ENCODE measurements at regions not wholly inside any gene's neighbourhood (a gene's known extent, or its start where the extent isn't known, plus 50 kb on each side); places are given as distances from the start of the nearest gene placed in this dataset.
A peak's percentile ranks its signal among the peaks of the same experiment; 100 is the strongest.

GRCh38 chr4:156217236-156217635 is 263.6 kb upstream of the CTSO start:
- DNase-seq, result no peak

DNA sequence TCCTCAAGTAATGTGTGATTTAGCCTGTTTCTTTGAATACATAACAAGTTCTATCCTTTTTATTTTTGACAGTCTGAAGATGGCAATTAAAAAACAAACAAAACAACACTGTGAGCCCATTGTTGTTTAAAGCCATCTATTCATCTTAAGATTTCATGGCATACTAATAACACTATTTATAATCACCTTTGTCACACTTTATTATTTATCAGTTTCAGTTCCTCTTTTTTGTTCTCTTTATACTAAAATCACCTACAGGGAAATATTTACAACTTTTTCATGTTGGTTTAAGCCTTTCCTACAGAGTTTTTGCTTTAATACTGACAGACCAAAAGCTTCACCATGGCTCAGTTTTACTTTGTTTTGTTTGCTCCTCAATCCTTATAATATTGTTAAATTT is 247.4 kb upstream of the CTSO start:
- DNase-seq, result no peak

GRCh38 chr4:156198511-156198910 is 244.8 kb upstream of the CTSO start:
- no peak for DNase-seq

DNA sequence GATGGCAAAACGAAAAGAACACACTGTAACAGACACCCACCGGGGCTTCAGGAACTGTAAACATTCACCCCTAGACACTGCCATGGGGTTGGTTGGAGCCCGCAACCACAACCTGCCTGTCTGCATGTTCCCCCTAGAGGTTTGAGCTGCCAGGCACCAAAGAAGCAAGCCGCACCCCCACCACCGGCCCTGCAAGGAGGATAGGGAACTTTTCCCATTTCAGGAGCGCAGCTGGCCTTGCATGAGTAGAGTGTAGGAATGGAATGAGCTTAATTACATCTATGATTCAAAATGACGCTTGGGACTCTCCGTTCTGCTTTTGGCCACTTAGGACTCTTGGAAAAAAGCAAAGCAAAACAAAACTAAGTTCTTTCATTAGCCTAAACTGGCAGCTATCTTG is 243.6 kb upstream of the CTSO start:
- DNase-seq, result no peak

DNA sequence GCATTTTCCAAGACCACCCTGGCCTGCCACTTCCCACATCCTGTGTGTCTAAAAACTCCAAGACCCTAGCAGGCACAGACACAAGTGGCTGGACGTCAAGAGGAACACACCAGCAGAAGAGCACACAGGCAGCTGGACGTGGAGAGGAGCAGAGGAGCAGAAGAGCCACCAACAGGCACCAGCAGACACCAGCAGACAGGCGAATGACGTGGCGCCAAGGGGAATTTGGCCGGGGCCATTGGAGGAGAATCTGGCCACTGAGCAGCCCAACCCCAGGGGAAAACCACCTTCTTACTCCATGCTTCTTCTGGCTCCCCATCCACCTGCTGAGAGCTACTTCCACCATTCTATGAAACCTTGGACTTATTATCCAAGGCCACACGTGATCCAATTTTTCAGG is 243.1 kb upstream of the CTSO start:
- DNase-seq, result no peak

DNA sequence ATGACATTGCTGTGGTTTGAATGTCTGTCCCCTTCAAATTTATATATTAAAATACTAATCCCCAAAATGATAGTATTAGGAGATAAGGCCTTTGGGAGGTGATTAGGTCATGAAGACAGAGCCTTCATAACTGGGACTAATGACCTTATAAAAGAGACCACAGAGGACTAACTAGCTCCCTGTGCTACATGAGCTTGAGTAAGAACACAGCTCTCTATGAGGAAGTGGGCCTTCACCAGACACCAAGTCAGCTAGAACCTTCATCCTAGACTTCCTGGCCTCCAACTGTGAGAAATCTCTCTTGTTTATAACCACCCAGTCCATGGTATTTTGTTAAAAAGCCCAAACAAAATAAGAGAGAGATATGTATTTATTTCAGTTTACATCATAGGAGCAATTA is 242.2 kb upstream of the CTSO start:
- DNase-seq, result no peak

DNA sequence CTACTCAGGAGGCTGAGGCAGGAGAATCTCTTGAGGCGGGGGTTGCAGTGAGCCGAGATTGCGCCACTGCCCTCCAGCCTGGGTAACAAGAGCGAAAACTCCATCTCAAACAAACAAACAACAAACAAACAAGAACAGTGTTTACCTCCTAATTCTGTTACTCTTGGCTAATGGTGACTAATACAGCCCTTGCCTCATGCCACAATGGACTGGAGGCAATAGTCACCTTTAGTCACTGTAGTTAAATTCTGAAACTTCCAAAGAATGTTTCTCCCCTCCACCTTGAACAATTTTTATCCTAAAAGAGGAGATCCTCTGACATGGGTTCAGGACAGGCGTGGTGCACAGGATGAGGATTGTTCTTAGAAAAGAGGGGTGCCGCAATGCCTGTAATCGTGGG is 241.2 kb upstream of the CTSO start:
- DNase-seq, result no peak

DNA sequence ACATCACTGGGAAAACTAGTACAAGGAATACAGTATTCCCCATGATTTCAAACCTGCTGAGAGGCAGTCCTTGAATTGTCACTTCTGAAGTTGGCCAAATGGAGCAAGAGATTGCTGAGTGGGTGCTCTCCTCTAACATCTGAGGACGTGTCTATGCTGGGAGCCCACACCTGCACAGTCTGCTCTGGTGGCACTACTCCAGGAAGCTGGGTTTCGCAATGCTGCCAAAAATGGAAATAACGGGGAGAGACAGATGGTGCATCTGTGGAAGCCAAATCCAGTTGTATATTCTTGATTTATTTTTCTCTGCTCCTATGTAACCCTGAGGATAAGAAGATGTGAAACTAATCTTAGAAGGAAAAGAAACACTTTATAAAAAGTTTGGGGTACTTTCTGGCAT is 240.1 kb upstream of the CTSO start:
- DNase-seq, result no peak

GRCh38 chr4:156193106-156193505 is 239.4 kb upstream of the CTSO start:
- no peak for DNase-seq

GRCh38 chr4:156192033-156192432 is 238.4 kb upstream of the CTSO start:
- no peak for DNase-seq

GRCh38 chr4:156191044-156191781 is 237.5 kb upstream of the CTSO start:
- DNase-seq, result no peak

GRCh38 chr4:156190615-156191014 is 236.9 kb upstream of the CTSO start:
- DNase-seq, result peak; percentile 84

DNA sequence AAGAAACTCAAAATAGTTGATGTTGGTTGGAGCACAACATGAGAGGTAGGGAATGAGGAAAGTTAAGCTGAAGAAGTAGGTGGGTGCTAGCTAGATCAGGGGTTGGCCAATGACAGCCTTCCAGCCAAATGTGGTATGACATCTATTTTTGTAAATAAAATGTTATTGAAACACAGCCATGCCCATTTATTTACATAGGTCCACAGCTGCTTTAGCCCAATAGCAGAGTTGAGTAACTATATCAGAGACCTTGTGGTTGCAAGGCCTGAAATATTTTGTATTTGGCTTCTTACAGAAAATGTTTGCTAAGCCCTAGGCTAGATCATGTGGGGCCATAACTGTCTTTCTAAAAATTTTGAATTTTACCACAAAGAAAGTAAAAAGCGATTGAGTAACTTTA is 234.9 kb upstream of the CTSO start:
- no peak for DNase-seq

GRCh38 chr4:156186111-156186510 is 232.4 kb upstream of the CTSO start:
- DNase-seq, result no peak

DNA sequence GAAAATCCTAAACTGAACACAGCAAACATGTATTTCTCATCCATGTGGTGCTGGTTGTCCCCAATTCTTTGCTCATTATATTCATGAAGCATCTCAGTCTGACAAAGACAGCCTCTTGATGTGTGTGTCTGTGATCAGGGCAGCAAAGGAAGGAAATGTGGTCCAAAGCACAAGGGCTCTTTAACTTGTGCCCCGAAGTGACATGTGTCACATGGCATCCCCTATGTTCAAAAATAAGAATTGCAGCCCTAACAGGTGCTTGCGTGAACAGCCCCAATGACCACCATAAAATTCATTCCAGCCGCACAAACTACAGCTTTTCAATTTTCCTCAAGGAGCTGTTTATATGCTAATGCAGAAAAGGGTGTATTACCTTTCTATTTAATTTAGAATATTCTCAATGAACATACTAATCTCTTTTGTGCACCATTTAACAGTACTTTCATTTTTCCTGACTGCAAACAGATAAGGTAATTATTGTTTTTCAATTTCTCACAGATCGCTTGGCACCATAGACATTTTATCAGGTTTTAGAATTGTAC is 231.9 kb upstream of the CTSO start:
- DNase-seq, result no peak

GRCh38 chr4:156182269-156182668 is 228.6 kb upstream of the CTSO start:
- DNase-seq, result no peak

GRCh38 chr4:156177941-156178340 is 224.3 kb upstream of the CTSO start:
- no peak for DNase-seq

DNA sequence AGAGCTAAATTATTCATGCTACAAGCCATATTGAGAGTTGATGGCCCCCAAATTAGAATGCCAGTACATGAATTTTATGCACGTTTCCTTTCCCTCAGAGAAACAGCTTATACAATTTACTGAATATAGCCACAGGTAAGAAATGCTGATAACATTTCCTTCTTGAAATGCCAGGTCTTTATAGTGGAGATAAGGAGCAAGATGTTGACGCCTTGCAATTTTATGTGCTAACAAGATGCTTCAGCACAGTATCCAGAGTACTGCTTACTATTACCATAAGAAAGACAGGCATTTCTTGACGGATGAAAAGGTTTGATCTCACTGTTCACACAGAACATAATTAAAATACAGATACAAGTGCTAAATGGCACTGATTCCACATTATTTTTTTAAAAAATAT is 223.2 kb upstream of the CTSO start:
- no peak for DNase-seq

DNA sequence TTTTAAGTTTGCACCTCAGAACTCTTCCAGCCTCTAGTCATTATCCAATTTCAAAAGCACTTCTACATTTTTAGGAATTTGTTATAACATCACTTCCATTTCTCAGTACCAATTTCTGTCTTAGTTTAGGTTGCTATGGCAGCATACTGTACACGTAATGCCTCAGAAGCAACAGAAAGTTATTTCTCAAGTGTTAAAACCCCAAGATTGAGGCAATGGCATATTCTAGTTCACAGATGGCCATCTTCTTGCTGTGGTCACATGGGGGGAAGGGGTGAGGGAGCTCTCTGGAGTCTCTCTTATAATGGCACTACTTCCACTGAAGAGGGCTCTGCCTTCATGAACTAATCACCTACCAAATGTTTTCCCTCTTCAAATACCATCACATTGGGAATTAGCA is 220.3 kb upstream of the CTSO start:
- no peak for DNase-seq

- DNase-seq, result no peak
Measured at GRCh38 chr4:156173486-156173885, 219.8 kb upstream of the CTSO start.

DNA sequence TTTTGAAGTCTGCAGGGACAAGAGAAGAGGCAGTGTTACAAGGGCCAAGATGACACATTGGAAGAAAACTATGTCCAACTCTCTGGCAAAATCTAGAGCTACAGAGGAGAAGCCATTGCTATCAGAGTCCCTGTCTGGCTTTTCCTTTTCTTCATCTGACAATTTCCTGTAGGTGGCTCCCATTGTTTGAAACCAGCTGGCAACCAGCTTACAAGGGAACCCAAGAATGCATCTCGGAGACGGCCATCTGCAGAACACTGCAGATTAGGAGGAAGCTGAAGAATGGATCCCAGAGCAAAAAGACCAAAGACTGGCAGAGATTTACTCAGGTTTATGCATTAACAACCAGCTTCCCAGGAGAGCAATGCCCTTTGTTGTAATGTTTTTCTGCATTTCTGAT is 216.2 kb upstream of the CTSO start:
- DNase-seq, result peak; percentile 27

DNA sequence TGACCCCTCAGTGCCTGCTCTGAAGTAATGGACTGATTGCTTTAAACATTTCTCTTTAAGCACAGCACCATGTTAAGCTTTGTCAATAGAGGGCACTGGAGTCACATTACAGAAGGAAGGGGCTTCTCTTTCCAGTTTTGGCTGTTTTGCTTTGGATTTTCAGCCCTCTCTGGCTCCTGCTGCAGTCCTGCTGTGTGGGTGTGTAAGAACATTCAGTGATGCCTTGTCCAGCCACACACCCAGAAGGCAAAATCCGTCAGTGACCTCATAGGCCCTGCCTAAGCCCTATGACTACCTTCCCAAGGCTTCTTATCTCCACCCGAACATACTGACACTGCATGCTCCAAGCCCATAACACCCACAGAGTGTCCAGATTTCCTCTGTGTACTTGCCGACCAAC is 215.3 kb upstream of the CTSO start:
- peak; percentile 90 for DNase-seq

DNA sequence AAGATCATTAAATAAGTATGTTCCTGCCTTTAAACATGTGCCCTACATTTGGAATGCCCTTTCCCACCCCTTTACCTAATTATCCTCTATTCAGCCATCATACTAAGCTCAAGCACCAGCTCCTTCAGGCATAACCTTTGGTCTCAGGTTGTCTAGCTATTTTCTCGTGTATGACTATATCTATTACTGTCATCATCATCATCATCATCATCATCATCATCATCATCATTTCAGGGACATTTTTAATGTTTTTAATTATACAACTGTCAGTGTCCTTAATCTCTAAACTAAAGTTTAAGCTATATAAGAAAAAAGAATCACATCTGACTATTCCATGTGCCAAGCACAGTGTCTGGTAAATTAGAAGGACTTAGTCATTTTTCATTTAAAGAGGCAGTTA is 214.6 kb upstream of the CTSO start:
- no peak for DNase-seq

DNA sequence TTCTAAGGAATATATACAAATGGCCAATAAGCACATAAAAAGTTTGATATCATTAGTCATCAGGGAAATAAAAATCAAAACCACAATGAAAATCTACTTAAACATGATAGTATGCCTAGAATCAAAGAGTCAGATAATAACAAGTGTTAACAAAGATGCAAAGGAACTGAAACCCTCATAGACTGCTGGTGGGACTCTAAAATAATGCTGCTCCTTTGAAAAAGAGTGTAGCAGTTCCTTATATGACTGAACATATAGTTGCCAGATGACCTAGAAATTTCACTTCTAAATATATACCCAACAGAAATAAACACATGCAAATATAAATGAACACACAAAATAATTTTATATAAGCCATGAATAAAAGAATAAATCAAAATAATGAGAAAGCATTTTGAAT is 205.1 kb upstream of the CTSO start:
- no peak for DNase-seq

DNA sequence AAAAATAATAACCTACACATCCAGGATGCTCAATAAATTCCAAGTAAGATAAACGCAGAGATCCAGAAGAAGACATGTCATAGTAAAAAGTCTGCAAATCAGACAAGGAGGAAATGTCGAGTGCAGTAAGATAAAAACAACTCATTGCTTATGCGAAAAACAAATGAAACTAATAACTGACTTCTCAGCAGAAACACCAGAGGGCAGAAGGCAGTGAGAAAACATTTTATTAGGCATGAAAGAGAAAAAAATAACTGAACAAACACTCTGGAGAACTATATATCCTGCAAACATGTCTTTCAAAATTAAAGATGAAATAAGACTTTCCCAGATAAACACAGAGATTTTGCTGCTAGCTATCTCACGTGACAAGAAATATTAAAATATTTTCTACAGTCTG is 201.3 kb upstream of the CTSO start:
- DNase-seq, result no peak
